NCI-H526 treated with DMSO at 0.1 percent for 48 hours (cell line): ENCODE measurements at regions not wholly inside any gene's neighbourhood (a gene's known extent, or its start where the extent isn't known, plus 50 kb on each side); places are given as distances from the start of the nearest gene placed in this dataset.
"Not testable (repeated sequence)": the region's sequence is repeated elsewhere in the genome, so short reads cannot be mapped to it uniquely, and the experiment has no call there.

Experiments used
- DNase-seq: peaks from one replicate; lab custom pipeline; 2025; lab: John Stamatoyannopoulos, UW

- no peak for DNase-seq
Observed at GRCh38 chr22:47547881-47548650, 785.6 kb downstream of the TBC1D22A start.

GRCh38 chr22:47547239-47547661 is 784.8 kb downstream of the TBC1D22A start:
- no peak for DNase-seq

- no peak for DNase-seq
Observed at GRCh38 chr22:47544696-47545095, 782.2 kb downstream of the TBC1D22A start.

GRCh38 chr22:47543447-47543846 is 781.0 kb downstream of the TBC1D22A start:
- no peak for DNase-seq

- DNase-seq: no peak
Observed at GRCh38 chr22:47540011-47540410, 777.6 kb downstream of the TBC1D22A start.

GRCh38 chr22:47539374-47539773 is 776.9 kb downstream of the TBC1D22A start:
- DNase-seq: no peak

- DNase-seq: no peak
Observed at GRCh38 chr22:47535681-47536080, 773.2 kb downstream of the TBC1D22A start.

- no peak for DNase-seq
Observed at GRCh38 chr22:47534804-47535410, 772.5 kb downstream of the TBC1D22A start.

GRCh38 chr22:47533961-47534803 is 771.7 kb downstream of the TBC1D22A start:
- no peak for DNase-seq

GRCh38 chr22:47517062-47517461 is 754.6 kb downstream of the TBC1D22A start:
- DNase-seq: no peak

- DNase-seq: no peak
Observed at GRCh38 chr22:47515384-47516125, 753.1 kb downstream of the TBC1D22A start.

GRCh38 chr22:47512617-47513016 is 750.2 kb downstream of the TBC1D22A start:
- no peak for DNase-seq

GRCh38 chr22:47504962-47505361 is 742.5 kb downstream of the TBC1D22A start:
- DNase-seq: no peak

GRCh38 chr22:47498969-47499495 is 736.6 kb downstream of the TBC1D22A start:
- DNase-seq: no peak

- no peak for DNase-seq
Observed at GRCh38 chr22:47497666-47498065, 735.2 kb downstream of the TBC1D22A start.

- no peak for DNase-seq
Observed at GRCh38 chr22:47495110-47495509, 732.7 kb downstream of the TBC1D22A start.

GRCh38 chr22:47488131-47488530 is 725.7 kb downstream of the TBC1D22A start:
- DNase-seq: not testable (repeated sequence)

- DNase-seq: no peak
Observed at GRCh38 chr22:47486569-47487312, 724.3 kb downstream of the TBC1D22A start.

- no peak for DNase-seq
Observed at GRCh38 chr22:47484960-47485569, 722.6 kb downstream of the TBC1D22A start.

- DNase-seq: no peak
Observed at GRCh38 chr22:47476231-47476630, 713.8 kb downstream of the TBC1D22A start.

GRCh38 chr22:47474895-47475294 is 712.4 kb downstream of the TBC1D22A start:
- no peak for DNase-seq
